ENCODE measurements at regions not wholly inside any gene's neighbourhood (a gene's known extent, or its start where the extent isn't known, plus 50 kb on each side); places are given as distances from the start of the nearest gene placed in this dataset.
"Not testable (repeated sequence)": the region's sequence is repeated elsewhere in the genome, so short reads cannot be mapped to it uniquely, and the experiment has no call there.

GRCh38 chrX:122584981-122585380 is 599.1 kb upstream of the GRIA3 start:
- no peak for DNase-seq
- Mint-ChIP-seq H3K4me3 (no peak overlapping the region), H3K4me1 (no peaks in the 10 kb centered on the region), H3K27ac (no peak overlapping the region), H3K9me3 (no peaks in the 10 kb centered on the region), H3K27me3 (no peaks in the 10 kb centered on the region), H3K36me3 (ENCODE audit: low read depth) (no peaks in the 10 kb centered on the region)
- no peak for ATAC-seq

GRCh38 chrX:122586831-122587230 is 597.2 kb upstream of the GRIA3 start:
- Mint-ChIP-seq H3K4me1 (no peaks in the 10 kb centered on the region), H3K9me3 (no peaks in the 10 kb centered on the region), H3K36me3 (ENCODE audit: low read depth) (no peaks in the 10 kb centered on the region), H3K27me3 (no peaks in the 10 kb centered on the region), H3K27ac (no peak overlapping the region), H3K4me3 (no peak overlapping the region)
- no peak for ATAC-seq
- DNase-seq: no peak

- no peak for ATAC-seq
- Mint-ChIP-seq H3K9me3 (no peaks in the 10 kb centered on the region), H3K27ac (no peak overlapping the region), H3K4me3 (no peak overlapping the region), H3K4me1 (no peaks in the 10 kb centered on the region), H3K36me3 (ENCODE audit: low read depth) (no peaks in the 10 kb centered on the region), H3K27me3 (no peaks in the 10 kb centered on the region)
- DNase-seq: no peak
Measured at GRCh38 chrX:122591546-122591945, 592.5 kb upstream of the GRIA3 start.

- ATAC-seq (no peak), DNase-seq (no peak)
- Mint-ChIP-seq H3K4me1 (no peaks in the 10 kb centered on the region), H3K36me3 (ENCODE audit: low read depth) (no peaks in the 10 kb centered on the region), H3K9me3 (no peaks in the 10 kb centered on the region), H3K27me3 (no peaks in the 10 kb centered on the region), H3K4me3 (no peak overlapping the region), H3K27ac (no peak overlapping the region)
Measured at GRCh38 chrX:122596998-122597397, 587.1 kb upstream of the GRIA3 start.

- ATAC-seq: no peak
- Mint-ChIP-seq H3K4me3 (no peak overlapping the region), H3K9me3 (peaks cover 11% of the 10 kb centered on the region), H3K27me3 (no peaks in the 10 kb centered on the region), H3K36me3 (ENCODE audit: low read depth) (no peaks in the 10 kb centered on the region), H3K4me1 (no peaks in the 10 kb centered on the region), H3K27ac (no peak overlapping the region)
- DNase-seq: no peak
Measured at GRCh38 chrX:122622795-122623194, 561.3 kb upstream of the GRIA3 start.

- no peak for DNase-seq
- Mint-ChIP-seq H3K27ac (no peak overlapping the region), H3K36me3 (ENCODE audit: low read depth) (no peaks in the 10 kb centered on the region), H3K9me3 (peaks cover 11% of the 10 kb centered on the region), H3K4me1 (no peaks in the 10 kb centered on the region), H3K4me3 (no peak overlapping the region), H3K27me3 (no peaks in the 10 kb centered on the region)
- no peak for ATAC-seq
Measured at GRCh38 chrX:122625239-122625638, 558.8 kb upstream of the GRIA3 start.

- H3K27ac Mint-ChIP-seq: no peak overlapping the region
- no peaks in the 10 kb centered on the region for H3K4me1 Mint-ChIP-seq
- H3K27me3 Mint-ChIP-seq: no peaks in the 10 kb centered on the region
- no peak for ATAC-seq
- peaks cover 5% of the 10 kb centered on the region for H3K9me3 Mint-ChIP-seq
- no peak for DNase-seq
- H3K4me3 Mint-ChIP-seq: no peak overlapping the region
- H3K36me3 Mint-ChIP-seq (ENCODE audit: low read depth): no peaks in the 10 kb centered on the region
Measured at GRCh38 chrX:122625821-122626220, 558.3 kb upstream of the GRIA3 start.

GRCh38 chrX:122626871-122627270 is 557.2 kb upstream of the GRIA3 start:
- no peaks in the 10 kb centered on the region for H3K4me1 Mint-ChIP-seq
- no peaks in the 10 kb centered on the region for H3K27me3 Mint-ChIP-seq
- no peaks in the 10 kb centered on the region for H3K36me3 Mint-ChIP-seq (ENCODE audit: low read depth)
- H3K4me3 Mint-ChIP-seq: no peak overlapping the region
- no peak overlapping the region for H3K27ac Mint-ChIP-seq
- ATAC-seq (no peak), DNase-seq (no peak)
- H3K9me3 Mint-ChIP-seq: no peaks in the 10 kb centered on the region

- no peaks in the 10 kb centered on the region for H3K9me3 Mint-ChIP-seq
- no peaks in the 10 kb centered on the region for H3K27me3 Mint-ChIP-seq
- no peaks in the 10 kb centered on the region for H3K4me1 Mint-ChIP-seq
- no peaks in the 10 kb centered on the region for H3K36me3 Mint-ChIP-seq (ENCODE audit: low read depth)
- no peak for DNase-seq
- no peak overlapping the region for H3K4me3 Mint-ChIP-seq
- no peak for ATAC-seq
- no peak overlapping the region for H3K27ac Mint-ChIP-seq
Measured at GRCh38 chrX:122641136-122641535, 542.9 kb upstream of the GRIA3 start.

- ATAC-seq (no peak), DNase-seq (no peak)
- H3K4me3 Mint-ChIP-seq: no peak overlapping the region
- no peaks in the 10 kb centered on the region for H3K36me3 Mint-ChIP-seq (ENCODE audit: low read depth)
- H3K4me1 Mint-ChIP-seq: no peaks in the 10 kb centered on the region
- H3K9me3 Mint-ChIP-seq: no peaks in the 10 kb centered on the region
- H3K27me3 Mint-ChIP-seq: no peaks in the 10 kb centered on the region
- no peak overlapping the region for H3K27ac Mint-ChIP-seq
Measured at GRCh38 chrX:122641826-122642225, 542.3 kb upstream of the GRIA3 start.

GRCh38 chrX:122655256-122655655 is 528.8 kb upstream of the GRIA3 start:
- not testable (repeated sequence) for H3K4me3 Mint-ChIP-seq; H3K4me1 Mint-ChIP-seq; H3K36me3 Mint-ChIP-seq (ENCODE audit: low read depth); H3K27ac Mint-ChIP-seq; DNase-seq; H3K9me3 Mint-ChIP-seq; H3K27me3 Mint-ChIP-seq; ATAC-seq

GRCh38 chrX:122666601-122667000 is 517.5 kb upstream of the GRIA3 start:
- no peaks in the 10 kb centered on the region for H3K4me1 Mint-ChIP-seq
- DNase-seq: no peak
- no peak for ATAC-seq
- H3K4me3 Mint-ChIP-seq: no peak overlapping the region
- no peaks in the 10 kb centered on the region for H3K27me3 Mint-ChIP-seq
- H3K27ac Mint-ChIP-seq: no peak overlapping the region
- H3K9me3 Mint-ChIP-seq: no peaks in the 10 kb centered on the region
- H3K36me3 Mint-ChIP-seq (ENCODE audit: low read depth): no peaks in the 10 kb centered on the region

GRCh38 chrX:122667667-122668066 is 516.4 kb upstream of the GRIA3 start:
- no peaks in the 10 kb centered on the region for H3K27me3 Mint-ChIP-seq
- H3K36me3 Mint-ChIP-seq (ENCODE audit: low read depth): no peaks in the 10 kb centered on the region
- no peak overlapping the region for H3K27ac Mint-ChIP-seq
- no peaks in the 10 kb centered on the region for H3K4me1 Mint-ChIP-seq
- H3K4me3 Mint-ChIP-seq: no peak overlapping the region
- H3K9me3 Mint-ChIP-seq: no peaks in the 10 kb centered on the region
- DNase-seq (no peak), ATAC-seq (no peak)

GRCh38 chrX:122703762-122704161 is 480.3 kb upstream of the GRIA3 start:
- Mint-ChIP-seq H3K4me3 (no peak overlapping the region), H3K27me3 (no peaks in the 10 kb centered on the region), H3K27ac (no peak overlapping the region), H3K4me1 (no peaks in the 10 kb centered on the region), H3K9me3 (no peaks in the 10 kb centered on the region), H3K36me3 (ENCODE audit: low read depth) (no peaks in the 10 kb centered on the region)
- DNase-seq (no peak), ATAC-seq (no peak)

GRCh38 chrX:122739770-122740169 is 444.3 kb upstream of the GRIA3 start:
- ATAC-seq (no peak), DNase-seq (no peak)
- H3K9me3 Mint-ChIP-seq: peaks cover 3% of the 10 kb centered on the region
- H3K4me3 Mint-ChIP-seq: no peak overlapping the region
- H3K27ac Mint-ChIP-seq: no peak overlapping the region
- no peaks in the 10 kb centered on the region for H3K4me1 Mint-ChIP-seq
- no peaks in the 10 kb centered on the region for H3K27me3 Mint-ChIP-seq
- no peaks in the 10 kb centered on the region for H3K36me3 Mint-ChIP-seq (ENCODE audit: low read depth)

- Mint-ChIP-seq H3K27me3 (no peaks in the 10 kb centered on the region), H3K27ac (no peak overlapping the region), H3K36me3 (ENCODE audit: low read depth) (no peaks in the 10 kb centered on the region), H3K4me3 (no peak overlapping the region), H3K9me3 (peaks cover 5% of the 10 kb centered on the region), H3K4me1 (no peaks in the 10 kb centered on the region)
- ATAC-seq (no peak), DNase-seq (no peak)
Measured at GRCh38 chrX:122770581-122770980, 413.5 kb upstream of the GRIA3 start.

Measured in activated naive CD8-positive, alpha-beta T cell treated with anti-CD3 and anti-CD28 coated beads, Interleukin-2, amount 50 U/mL, for 24 hours (primary cell).